Neural progenitor cell (in vitro differentiated cells): ENCODE measurements at regions not wholly inside any gene's neighbourhood (a gene's known extent, or its start where the extent isn't known, plus 50 kb on each side); places are given as distances from the start of the nearest gene placed in this dataset.

Experiments used
- DNase-seq: peaks from one replicate; pipeline ENCODE4 v3.0.0-alpha.2; 2016; ENCODE audit warnings: low spot score
- H2AFZ ChIP-seq: fragments of 200-600 bp; sonication (generic); replicated peaks from 2 replicates; pipeline ENCODE4 v1.6.1; 2016; ENCODE audit warnings: antibody characterized with exemption
- H3F3A ChIP-seq: fragments of 200-600 bp; sonication (generic); 2 replicates; pipeline ENCODE4 v1.6.1; 2016; ENCODE audit warnings: antibody characterized with exemption, low read depth
- H3K27ac ChIP-seq: fragments of 200-600 bp; sonication (generic); 2 replicates; pipeline ENCODE4 v1.5.1; 2016; ENCODE audit warnings: mild to moderate bottlenecking
- H3K27me3 ChIP-seq: fragments of 200-600 bp; sonication (generic); 2 replicates; pipeline ENCODE4 v1.6.1; 2016; ENCODE audit warnings: mild to moderate bottlenecking, moderate library complexity
- H3K36me3 ChIP-seq: fragments of 200-600 bp; sonication (generic); 2 replicates; pipeline ENCODE4 v1.5.1; 2016
- H3K4me1 ChIP-seq: fragments of 200-600 bp; sonication (generic); 2 replicates; pipeline ENCODE4 v1.6.1; 2016; ENCODE audit warnings: mixed run types
- H3K4me2 ChIP-seq: fragments of 200-600 bp; sonication (generic); 2 replicates; pipeline ENCODE4 v1.6.1; 2016
- H3K4me3 ChIP-seq: fragments of 200-600 bp; sonication (generic); 2 replicates; pipeline ENCODE4 v1.5.1; 2016
- H3K79me2 ChIP-seq: fragments of 200-600 bp; sonication (generic); 2 replicates; pipeline ENCODE4 v1.6.1; 2016; ENCODE audit warnings: low read depth
- H3K9ac ChIP-seq: fragments of 200-600 bp; sonication (generic); 2 replicates; pipeline ENCODE4 v1.6.1; 2016
- H3K9me3 ChIP-seq: fragments of 200-600 bp; sonication (generic); 2 replicates; pipeline ENCODE4 v1.5.1; 2016; ENCODE audit warnings: low read depth
- H4K20me1 ChIP-seq: fragments of 200-600 bp; sonication (generic); 2 replicates; pipeline ENCODE4 v1.6.1; 2016; ENCODE audit warnings: low read depth
- H3K27ac Mint-ChIP-seq: 3 replicates; pipeline ENCODE4 v1.8.0; 2021; ENCODE audit warnings: mixed read lengths
- H3K27me3 Mint-ChIP-seq: 2 replicates; pipeline ENCODE4 v1.8.0; 2022; ENCODE audit warnings: low read depth, mild to moderate bottlenecking, inconsistent platforms, moderate library complexity, mixed read lengths; ENCODE audit not compliant: insufficient read depth
- H3K36me3 Mint-ChIP-seq: 3 replicates; pipeline ENCODE4 v1.8.0; 2021; ENCODE audit warnings: mixed read lengths
- H3K4me1 Mint-ChIP-seq: 3 replicates; pipeline ENCODE4 v1.8.0; 2021; ENCODE audit warnings: mixed read lengths
- H3K4me3 Mint-ChIP-seq: 3 replicates; pipeline ENCODE4 v1.8.0; 2021; ENCODE audit warnings: mild to moderate bottlenecking, moderate library complexity, mixed read lengths
- H3K9me3 Mint-ChIP-seq: 3 replicates; pipeline ENCODE4 v1.8.0; 2020; ENCODE audit warnings: mixed read lengths
- CTCF ChIP-seq: fragments of 200-600 bp; sonication (generic); IDR thresholded peaks from 2 replicates; pipeline ENCODE4 v1.5.1; 2017; ENCODE audit warnings: antibody characterized with exemption, mild to moderate bottlenecking
- EZH2 ChIP-seq: fragments of 200-600 bp; sonication (generic); IDR thresholded peaks from 2 replicates; pipeline ENCODE4 v1.6.1; 2017; ENCODE audit warnings: antibody characterized with exemption, mild to moderate bottlenecking, moderate library complexity
- EZH2phosphoT487 ChIP-seq: fragments of 200-600 bp; sonication (generic); IDR thresholded peaks from 2 replicates; pipeline ENCODE4 v1.6.1; 2017; ENCODE audit warnings: antibody characterized with exemption

DNA sequence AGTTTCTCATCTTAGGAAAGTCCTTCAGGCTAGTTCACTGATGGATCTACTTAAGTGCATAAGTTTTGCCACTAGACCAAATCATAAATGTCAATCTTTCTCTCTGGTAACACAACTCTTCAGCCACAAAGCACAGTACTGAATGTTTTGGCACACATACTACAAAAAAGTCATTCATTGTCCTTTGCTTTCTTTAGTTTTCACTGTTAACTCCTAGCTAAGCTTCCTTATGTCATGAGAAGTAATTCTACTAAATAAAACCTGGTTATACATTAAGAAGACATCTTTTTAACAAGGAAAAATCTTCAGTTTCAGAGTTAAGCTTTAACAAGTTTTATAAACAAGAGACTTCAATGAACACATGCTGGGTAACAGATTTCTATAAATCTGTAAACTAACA lies 379.2 kb upstream of the NFIA start:
- peaks cover 9% of the 10 kb centered on the region for H3K9me3 Mint-ChIP-seq
- H2AFZ ChIP-seq = no peak overlapping the region
- no peak overlapping the region for H3K27ac Mint-ChIP-seq
- H3K4me1 Mint-ChIP-seq = peaks cover 7% of the 10 kb centered on the region
- no peaks in the 10 kb centered on the region for H3F3A ChIP-seq
- no peaks in the 10 kb centered on the region for H3K27me3 Mint-ChIP-seq
- peaks cover 8% of the 10 kb centered on the region for H3K4me1 ChIP-seq
- no peaks in the 10 kb centered on the region for H3K36me3 Mint-ChIP-seq
- H3K27ac ChIP-seq = no peak overlapping the region
- H3K36me3 ChIP-seq = no peaks in the 10 kb centered on the region
- H3K4me2 ChIP-seq = no peak overlapping the region
- H3K27me3 ChIP-seq = no peaks in the 10 kb centered on the region
- H3K4me3 ChIP-seq = no peak overlapping the region
- H4K20me1 ChIP-seq = no peaks in the 10 kb centered on the region
- H3K79me2 ChIP-seq = no peaks in the 10 kb centered on the region
- TF ChIP-seq CTCF (no peak), EZH2 (no peak), EZH2phosphoT487 (no peak)
- no peaks in the 10 kb centered on the region for H3K9me3 ChIP-seq
- no peak for DNase-seq
- H3K4me3 Mint-ChIP-seq = no peak overlapping the region
- no peak overlapping the region for H3K9ac ChIP-seq

DNA sequence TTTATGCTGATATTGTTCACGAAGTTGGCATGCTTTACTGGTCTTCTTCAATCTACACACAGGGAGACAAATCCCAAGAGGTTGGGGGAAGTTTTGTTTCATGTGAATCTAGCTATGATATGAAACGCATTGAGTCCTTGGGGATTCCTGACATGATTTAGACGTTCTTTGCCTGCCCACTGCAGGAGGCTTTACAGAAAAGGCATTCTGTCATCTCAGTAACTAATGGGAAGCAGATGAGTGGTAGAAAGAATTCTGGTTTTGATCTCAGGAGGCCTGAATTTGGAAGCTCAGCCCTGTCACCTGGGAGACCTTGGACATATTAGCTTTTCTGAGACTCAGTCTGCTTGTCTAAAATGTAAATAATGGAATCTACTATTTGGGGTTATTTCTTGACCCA lies 383.0 kb upstream of the NFIA start:
- Histone ChIP-seq H3F3A (no peaks in the 10 kb centered on the region), H2AFZ (no peak overlapping the region), H3K36me3 (no peaks in the 10 kb centered on the region), H3K9me3 (no peaks in the 10 kb centered on the region), H3K4me3 (no peak overlapping the region), H3K9ac (no peak overlapping the region), H3K27ac (no peak overlapping the region), H3K4me2 (no peak overlapping the region), H3K27me3 (no peaks in the 10 kb centered on the region), H3K79me2 (no peaks in the 10 kb centered on the region), H3K4me1 (peaks cover 8% of the 10 kb centered on the region), H4K20me1 (no peaks in the 10 kb centered on the region)
- TF ChIP-seq EZH2phosphoT487 (no peak), EZH2 (no peak), CTCF (no peak)
- Mint-ChIP-seq H3K27me3 (no peaks in the 10 kb centered on the region), H3K9me3 (peaks cover 2% of the 10 kb centered on the region), H3K36me3 (no peaks in the 10 kb centered on the region), H3K4me1 (peaks cover 7% of the 10 kb centered on the region), H3K4me3 (no peak overlapping the region), H3K27ac (no peak overlapping the region)
- no peak for DNase-seq

- Histone ChIP-seq H4K20me1 (no peaks in the 10 kb centered on the region), H3K9me3 (no peaks in the 10 kb centered on the region), H3K4me1 (peaks cover 8% of the 10 kb centered on the region), H3K4me2 (no peak overlapping the region), H3K27ac (no peak overlapping the region), H3K79me2 (no peaks in the 10 kb centered on the region), H3K4me3 (no peak overlapping the region), H3F3A (no peaks in the 10 kb centered on the region), H3K36me3 (no peaks in the 10 kb centered on the region), H3K9ac (no peak overlapping the region), H2AFZ (no peak overlapping the region), H3K27me3 (no peaks in the 10 kb centered on the region)
- Mint-ChIP-seq H3K27ac (no peak overlapping the region), H3K4me3 (no peak overlapping the region), H3K36me3 (no peaks in the 10 kb centered on the region), H3K4me1 (peaks cover 7% of the 10 kb centered on the region), H3K27me3 (no peaks in the 10 kb centered on the region), H3K9me3 (peaks cover 4% of the 10 kb centered on the region)
- DNase-seq = no peak
- TF ChIP-seq EZH2phosphoT487 (no peak), CTCF (no peak), EZH2 (no peak)
Observed at GRCh38 chr1:60697204-60697994, 385.0 kb upstream of the NFIA start.
